GM19240 (cell line): ENCODE measurements at regions not wholly inside any gene's neighbourhood (a gene's known extent, or its start where the extent isn't known, plus 50 kb on each side); places are given as distances from the start of the nearest gene placed in this dataset.
"Not testable (repeated sequence)": the region's sequence is repeated elsewhere in the genome, so short reads cannot be mapped to it uniquely, and the experiment has no call there.

Source experiments
- DNase-seq: peaks from one replicate; pipeline ENCODE4 v3.0.0; 2011; ENCODE audit warnings: low spot score; ENCODE audit not compliant: insufficient read length

GRCh38 chr12:131593406-131593805, 117.5 kb upstream of the SFSWAP start:
- no peak for DNase-seq

DNA sequence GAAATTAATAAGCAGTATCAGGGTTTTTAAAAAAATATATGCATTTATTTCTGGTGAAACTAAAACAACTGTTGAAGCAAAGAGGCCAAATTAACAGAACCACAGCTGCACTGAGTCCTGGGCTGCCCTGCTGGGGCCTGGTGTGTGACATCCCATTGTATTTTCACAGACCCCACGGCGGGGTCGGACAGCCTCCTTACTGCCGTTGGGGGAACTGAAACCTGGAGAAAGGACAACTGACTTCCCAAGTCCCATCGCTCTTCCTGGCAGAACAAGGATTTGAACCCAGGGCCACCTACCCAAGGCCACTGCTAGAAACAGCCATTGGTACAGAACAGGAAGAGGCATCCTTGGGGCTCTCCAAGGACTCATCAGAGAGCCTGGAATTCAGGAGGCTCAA, 114.8 kb upstream of the SFSWAP start:
- no peak for DNase-seq

DNA sequence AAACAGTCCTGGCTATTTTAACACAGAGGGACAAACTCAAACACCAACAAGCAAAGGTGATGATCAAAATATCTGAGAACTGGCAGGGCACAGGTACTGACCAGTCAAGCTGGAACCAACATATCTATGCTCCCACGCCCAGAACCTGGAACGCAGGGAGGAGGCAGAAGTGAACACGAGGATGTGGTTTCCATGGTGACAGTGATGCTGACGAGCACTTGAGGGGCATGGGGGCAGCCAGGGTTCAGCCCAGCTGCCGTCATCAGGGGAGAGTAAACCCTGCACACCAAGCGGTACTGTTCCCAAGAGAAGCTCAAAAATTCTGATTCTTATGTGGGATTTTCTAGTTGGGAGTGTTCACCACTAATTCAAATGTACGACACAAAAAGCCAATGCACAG, 113.6 kb upstream of the SFSWAP start:
- DNase-seq: no peak

DNA sequence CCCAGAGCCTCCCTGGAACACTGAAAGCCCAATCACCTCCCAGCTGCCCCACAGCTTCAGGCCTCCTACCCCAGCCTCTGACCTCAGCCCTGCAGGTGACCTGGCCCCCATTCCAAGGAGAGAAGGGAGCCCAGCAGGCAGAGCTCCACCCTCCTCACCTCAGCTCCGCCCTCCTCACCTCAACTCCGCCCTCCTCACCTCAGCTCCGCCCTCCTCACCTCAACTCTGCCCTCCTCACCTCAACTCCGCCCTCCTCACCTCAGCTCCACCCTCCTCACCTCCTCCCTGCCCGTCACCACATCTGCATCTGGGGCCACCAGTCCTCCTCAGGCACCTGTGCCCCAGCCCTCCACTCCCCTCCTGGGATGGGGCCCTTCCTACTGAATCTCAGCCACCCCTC, 112.2 kb upstream of the SFSWAP start:
- DNase-seq: no peak

DNA sequence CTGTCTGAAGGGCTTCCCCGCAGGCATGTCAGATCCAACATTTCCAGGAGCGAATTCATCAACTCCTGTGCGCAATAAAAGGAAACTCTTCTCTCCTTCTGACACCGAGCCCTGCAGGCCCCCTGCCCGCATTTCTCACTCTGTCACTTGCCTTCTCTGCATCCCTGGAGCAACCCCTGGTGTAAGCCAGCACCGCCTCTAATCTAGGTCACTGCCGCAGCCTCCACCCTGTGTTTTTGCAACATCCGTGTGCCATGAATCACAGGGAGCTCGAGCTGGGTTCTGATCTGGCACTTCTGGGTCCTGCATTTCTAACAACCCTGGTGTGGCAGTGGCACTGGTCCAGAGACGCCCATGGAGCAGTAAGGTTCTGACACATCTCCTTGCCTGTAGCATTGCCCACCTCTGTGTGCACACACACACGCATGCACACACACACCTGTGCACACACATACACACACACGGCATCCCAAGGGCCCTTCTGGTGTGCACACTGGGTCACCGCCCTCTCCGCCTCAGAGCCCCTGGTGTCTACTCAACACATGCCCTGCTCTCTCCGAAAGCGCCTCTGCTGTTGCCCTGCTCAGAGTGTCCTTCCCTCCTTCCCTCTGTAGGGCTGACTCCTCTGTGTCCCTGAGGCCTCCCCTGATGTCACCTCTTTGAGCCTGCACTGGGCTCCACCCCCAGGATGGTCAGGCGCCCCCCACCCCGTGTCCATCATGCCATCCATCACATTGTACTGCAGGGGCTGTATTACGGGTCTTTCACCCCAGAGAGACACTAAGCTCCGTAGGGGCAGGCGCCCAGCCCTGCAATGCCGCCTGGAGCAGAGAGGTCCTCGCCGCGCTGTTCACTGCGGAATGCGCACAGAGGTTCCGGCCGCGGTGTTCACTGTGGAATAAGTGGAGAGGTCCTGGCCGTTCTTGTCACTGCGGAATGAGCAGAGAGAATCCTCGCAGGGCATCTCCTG, 111.4 kb upstream of the SFSWAP start:
- DNase-seq: no peak

DNA sequence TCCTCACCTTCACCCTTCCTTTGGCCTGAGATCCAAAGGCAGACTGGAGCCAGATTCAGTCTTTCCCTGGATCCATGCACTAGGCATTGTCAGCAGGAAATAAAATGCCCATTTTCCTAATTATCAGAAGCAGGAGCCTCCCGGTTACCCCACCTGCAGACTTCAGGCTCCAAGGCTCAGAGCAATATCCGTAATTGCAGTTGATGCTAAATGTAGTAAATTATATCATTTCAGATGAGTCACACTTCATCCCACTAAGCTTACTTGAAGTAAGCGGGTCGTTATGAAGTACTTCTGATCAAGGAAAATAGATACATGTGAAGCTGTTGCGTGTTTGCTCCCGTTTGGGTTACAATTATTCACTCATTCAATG, 110.7 kb upstream of the SFSWAP start:
- no peak for DNase-seq

DNA sequence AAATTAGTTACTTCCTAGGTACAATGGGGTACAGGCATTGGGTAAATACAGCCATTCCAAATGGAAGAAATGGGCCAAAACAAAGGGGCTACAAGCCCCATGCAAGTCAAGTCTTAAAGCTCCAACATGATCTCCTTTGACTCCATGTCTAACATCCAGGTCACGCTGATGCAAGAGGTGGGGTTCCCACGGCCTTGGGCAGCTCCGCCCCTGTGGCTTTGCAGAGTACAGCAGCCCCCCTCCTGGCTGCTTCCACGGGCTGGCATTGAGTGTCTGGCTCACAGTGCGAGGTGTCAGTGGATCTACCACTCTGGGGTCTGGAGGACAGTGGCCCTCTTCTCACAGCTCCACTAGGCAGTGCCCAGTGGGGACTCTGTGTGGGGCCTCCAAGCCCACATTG, 109.4 kb upstream of the SFSWAP start:
- DNase-seq: not testable (repeated sequence)

- DNase-seq: no peak
Observed at GRCh38 chr12:131603106-131603938, 107.6 kb upstream of the SFSWAP start.

DNA sequence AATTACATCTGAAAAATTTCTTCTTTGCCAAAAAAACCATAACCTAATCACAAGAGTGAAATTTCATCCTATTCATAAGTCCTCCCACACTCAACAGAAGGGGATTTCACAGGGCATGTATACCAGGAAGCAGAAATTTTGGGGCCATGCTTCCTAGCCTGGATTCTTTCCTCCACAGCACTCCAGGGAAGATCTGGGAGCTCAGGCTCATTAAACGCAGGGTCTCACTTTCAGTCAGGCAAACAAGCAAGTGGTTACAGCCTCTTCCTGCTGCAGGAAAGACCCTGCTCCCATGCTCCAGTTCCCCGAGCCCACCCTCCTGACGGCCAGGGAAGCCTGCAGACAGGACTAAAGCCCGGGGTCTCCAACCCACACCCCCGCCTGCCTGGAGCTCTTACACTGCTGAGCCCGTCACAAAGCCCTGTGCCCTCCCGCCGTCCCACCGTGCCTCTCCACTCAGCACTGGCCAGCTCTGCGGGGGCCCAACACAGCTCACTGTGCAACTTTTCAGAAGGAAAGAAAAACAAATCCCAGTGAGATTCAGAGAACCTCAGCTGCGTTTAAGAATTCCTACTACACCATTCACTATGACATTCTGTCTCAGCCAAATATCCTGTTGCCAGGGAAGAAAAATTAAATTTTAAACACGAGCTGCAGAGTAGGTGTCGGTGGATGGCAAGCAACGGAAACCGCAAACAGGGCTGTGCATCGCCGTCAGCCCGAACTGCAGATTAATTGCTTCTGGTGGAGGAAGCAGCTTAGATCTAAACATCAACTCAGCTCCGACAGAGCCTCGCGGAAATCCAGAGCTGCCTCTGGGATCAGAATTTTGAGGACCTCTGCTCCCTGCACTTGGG, 106.7 kb upstream of the SFSWAP start:
- peak; percentile 48 for DNase-seq

GRCh38 chr12:131604859-131605258, 106.0 kb upstream of the SFSWAP start:
- no peak for DNase-seq

DNA sequence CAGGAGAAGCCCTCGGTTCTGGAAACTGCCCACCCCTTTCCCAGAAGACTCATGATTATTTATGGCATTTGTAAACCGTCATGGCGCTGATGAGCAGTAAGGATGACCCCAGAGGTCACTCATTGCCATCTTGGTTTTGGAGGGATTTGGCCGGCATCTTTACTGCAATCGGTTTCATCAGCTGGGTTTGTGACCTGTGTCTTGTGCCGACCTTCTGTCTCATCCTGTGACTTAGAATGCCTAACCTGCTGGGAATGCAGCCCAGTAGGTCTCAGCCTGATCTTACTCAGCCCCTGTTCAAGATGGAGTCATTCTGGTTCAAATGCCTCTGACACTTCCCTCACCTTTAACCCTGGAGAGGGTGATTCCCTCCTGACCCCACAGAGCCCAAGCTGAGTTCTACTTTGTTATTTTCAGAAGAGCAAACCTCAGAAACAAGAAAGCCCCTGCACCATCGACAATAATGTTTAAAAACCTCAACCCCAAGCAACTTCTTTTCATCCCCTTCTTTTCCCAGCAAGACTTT, 105.5 kb upstream of the SFSWAP start:
- DNase-seq: no peak

GRCh38 chr12:131606218-131606901, 104.5 kb upstream of the SFSWAP start:
- DNase-seq: no peak

- peak; percentile 79 for DNase-seq
Observed at GRCh38 chr12:131607658-131608447, 103.0 kb upstream of the SFSWAP start.

- peak; percentile 48 for DNase-seq
Observed at GRCh38 chr12:131608740-131609690, 101.9 kb upstream of the SFSWAP start.

DNA sequence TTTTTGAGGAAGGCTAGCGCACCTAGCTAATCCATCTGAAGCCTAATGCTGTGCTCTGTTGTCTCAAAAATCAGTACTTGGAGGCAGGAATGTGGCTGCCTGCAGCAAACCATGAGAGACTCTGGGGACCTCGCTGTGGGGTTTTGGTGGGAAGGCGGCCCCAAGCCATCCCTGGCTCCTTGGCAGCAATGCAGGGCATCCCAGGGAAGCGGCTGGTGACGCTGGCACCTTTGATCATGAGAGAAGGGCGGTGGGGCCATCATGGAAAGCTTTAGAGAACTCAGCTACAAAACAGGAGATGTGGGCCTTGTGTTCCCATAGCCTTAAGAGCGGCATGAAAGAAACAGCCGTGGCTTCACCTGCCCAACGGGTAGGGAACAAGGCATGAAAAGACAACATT, 101.1 kb upstream of the SFSWAP start:
- no peak for DNase-seq

- no peak for DNase-seq
Observed at GRCh38 chr12:131610181-131610580, 100.7 kb upstream of the SFSWAP start.

GRCh38 chr12:131610891-131611290, 100.0 kb upstream of the SFSWAP start:
- DNase-seq: no peak

DNA sequence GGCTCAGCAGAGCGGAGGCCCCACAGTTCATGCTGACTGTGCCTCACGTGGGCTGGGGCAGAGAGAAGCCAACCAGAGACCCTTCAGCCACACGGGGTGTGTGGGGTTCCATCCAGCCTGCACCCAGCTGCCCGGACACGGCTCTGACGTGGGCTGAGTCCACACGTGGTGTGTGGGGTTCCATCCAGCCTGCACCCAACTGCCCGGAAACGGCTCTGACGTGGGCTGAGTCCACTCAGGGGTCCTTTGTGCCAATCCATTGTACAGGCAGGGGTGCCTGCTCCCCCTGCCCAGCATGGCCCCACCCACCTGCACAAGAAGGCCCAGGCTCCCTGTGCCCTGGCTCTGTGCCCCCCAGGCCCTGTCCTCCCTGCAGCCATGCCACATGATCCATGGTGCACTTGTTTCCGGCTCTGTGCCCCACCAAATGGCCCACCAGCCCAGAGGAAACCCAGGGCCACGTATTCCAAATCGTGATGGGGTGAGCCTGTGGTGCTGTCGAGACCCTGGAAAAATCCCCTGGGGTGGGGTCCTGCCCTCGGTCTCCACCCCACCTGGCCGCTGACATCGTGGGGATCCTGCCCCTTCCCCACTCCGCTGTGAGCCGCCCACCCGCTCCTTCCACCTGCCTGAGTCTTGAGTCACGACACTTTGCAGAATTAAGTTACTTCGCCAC, 99.3 kb upstream of the SFSWAP start:
- no peak for DNase-seq
